Bone marrow (tissue), 2 donors: ENCODE measurements at regions not wholly inside any gene's neighbourhood (a gene's known extent, or its start where the extent isn't known, plus 50 kb on each side); places are given as distances from the start of the nearest gene placed in this dataset.

Experiments used
- DNase-seq, 2 donors: peaks; one replicate each; lab custom pipeline; 2025; lab: John Stamatoyannopoulos, UW

DNA sequence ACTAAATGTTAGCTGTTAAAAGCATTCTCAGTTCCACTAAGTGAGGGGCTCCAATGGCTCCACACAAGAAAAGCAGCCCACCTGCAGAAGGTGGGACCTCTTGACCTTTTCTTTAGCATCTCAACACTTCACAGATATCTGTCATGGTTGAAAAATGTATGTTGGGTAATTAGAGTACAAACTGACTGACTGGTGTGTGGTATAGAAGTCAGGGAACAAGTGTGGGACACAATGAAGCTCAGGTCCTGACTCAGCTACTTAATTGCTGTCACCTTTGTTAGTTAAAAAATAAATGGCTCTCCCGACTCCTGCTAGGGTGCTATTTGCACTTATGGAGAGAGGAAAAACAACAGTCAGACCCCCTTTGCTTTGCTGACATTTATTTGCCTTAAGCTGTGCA is 299.0 kb downstream of the TTC6 start:
- no peak for DNase-seq

DNA sequence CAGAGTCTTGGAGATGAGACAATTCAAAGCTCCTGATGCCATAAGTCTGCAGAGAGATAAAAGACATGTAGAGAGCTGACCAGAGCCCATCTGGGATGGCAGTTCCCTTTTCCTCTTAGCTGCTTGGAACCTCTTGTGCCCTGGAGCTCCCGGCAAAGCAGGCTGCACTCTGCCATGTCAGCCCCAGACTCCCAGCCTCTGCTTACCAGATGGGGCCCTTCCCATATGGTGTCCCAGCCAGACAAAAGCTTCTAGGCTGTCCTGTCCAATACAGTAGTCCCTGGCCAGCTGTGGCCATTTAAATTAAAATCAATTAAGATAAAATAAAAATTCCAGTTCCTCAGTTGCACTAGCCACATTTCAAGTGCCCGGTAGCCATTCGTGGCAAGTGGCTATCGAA is 303.9 kb downstream of the TTC6 start:
- DNase-seq = no peak

DNA sequence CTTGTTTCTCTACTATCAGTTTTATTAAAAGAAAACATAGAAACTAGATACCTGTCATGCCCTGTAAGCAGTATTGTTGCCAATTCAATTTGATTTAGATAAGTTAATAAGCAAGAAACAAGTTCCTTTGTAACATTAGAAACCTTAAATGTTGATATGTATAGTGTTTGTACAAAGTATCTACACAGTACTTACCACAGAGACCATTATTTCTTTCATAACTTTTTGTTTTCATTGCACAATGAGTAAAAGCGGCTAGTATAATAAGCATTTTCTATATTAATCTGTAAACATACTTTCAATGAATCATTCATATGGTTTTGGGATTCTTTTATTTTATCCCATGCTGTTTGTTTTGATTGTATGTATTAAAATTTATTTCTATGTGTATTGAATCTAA is 305.1 kb downstream of the TTC6 start:
- DNase-seq = no peak

DNA sequence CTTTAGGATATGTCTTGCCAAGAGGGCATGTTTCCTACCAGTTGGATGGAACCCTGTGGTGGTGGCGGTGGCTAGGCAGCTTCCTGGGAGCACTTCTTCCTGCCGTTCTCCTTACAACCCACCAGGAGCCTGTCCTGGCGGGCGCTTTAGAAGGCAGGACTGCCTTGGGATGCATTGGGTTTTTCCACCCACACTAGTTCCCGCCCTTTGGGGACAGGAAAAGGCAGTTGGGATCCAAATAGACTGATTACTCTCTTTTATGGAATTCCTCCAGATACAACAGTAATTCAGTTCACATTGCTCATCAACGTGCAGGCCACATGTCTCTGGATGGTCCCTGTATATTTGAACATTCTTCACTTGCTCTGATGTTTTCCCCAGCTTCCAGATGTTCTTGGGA is 305.7 kb upstream of the SSTR1 start:
- DNase-seq = no peak

DNA sequence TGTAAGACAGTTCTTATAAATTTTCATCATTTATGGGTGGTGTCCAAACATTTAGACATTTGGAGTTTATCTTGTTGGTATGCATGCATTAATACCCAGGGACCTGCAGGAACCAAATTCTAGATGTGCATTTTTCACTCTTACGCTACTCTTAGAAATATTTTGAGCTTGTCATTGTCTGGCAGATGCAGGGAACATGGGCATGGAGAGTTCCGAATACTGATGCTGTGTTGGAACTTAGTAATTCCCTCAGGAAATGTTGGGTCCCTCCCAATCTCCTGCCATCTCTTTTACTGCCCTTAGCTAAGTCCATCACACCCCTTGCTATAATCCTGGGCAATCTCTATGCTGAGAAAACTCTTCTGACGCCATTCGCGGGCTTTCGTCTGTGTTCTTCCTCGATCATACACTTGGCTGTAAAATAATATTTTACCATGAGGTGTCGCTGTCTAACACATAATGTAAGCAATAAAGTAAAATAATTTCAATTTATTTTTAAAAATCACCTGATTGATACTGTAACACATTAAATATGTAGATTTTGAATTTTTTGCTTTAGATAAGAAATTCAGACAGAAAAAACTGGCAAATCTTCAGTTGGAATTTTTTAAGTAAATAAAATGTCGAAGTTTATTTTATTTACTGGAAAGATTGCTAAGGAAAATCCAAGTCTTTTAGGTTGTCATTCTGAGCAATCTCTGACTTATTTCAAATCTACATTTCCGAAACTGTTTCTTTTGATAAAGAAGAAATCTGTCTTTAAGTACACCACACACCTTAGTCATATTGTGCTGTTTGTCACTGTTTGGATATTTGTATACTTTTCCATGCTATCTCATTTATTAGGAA is 304.1 kb upstream of the SSTR1 start:
- no peak for DNase-seq

DNA sequence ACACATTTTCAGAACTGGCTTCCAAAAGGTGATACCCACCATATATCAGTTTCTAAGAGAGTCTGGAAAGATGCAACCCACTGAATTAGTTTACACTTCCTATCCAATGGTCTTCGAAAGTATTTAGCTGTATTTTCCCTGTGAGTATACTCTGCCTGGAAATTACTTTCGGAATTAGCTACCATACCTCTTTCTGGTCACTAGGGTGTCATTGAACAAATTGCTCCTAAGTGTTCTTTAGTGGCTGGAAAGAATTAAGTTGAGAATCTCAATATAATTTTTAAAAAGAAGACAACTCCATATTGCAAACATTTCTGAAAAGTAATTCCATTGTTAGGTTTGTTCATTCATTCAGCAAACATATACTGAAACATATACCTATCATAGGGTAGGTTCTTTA is 283.1 kb upstream of the SSTR1 start:
- no peak for DNase-seq

DNA sequence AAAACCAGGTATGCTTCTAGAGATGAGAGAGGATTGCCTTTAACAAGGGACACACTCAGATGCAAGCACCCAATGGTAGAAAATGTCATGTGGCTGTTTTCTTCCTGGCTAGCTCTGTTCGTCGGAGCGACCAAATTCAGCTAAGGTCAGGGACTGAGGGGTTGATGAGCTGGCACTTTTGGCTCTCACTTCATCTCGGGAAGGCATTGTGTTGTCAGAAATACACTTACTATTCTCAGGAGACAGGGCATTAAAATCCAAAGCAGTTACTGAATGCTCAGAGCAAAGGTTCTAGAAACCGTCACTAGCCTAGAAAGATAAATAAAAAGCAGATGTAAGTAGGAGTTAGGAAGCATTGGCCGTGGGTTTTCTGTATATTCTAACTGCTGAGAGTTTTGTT is 275.7 kb upstream of the SSTR1 start:
- DNase-seq = no peak

DNA sequence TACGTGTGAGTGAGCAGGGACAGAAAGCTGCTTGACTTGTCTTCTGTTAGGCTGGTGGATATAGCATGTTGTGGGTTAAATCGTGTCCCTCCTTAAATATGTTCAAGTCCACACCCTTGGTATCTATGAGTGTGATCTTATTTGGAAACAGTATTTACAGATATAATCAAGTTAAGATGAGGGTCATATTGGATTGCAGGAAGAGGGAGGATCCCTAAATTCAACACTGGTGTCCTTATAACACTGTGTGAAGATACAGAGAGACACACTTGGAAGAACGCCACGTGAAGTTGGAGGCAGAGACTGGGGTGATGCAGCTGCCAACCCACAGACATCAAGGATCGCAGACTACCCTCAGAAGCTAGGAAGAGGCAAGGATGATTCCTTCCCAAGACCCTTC is 275.2 kb upstream of the SSTR1 start:
- no peak for DNase-seq

DNA sequence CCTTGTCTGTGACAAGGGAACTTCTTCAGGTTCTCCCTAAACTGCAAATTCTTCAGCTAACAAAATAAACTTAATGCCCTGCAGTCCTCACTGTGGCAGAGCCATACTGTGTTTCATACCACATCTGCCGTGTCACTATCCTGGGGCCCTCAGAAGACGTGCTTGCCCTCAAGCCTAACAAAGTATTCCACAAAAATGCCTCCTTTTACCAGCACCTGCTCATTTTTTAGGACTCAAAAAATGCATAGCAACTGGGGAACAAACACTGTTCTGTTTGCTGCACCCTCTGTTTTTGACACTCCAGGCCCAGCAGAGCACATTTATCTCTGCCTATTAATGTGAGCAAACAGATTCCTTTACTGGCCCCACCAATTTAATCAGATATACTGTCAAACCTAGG is 270.7 kb upstream of the SSTR1 start:
- DNase-seq = no peak

DNA sequence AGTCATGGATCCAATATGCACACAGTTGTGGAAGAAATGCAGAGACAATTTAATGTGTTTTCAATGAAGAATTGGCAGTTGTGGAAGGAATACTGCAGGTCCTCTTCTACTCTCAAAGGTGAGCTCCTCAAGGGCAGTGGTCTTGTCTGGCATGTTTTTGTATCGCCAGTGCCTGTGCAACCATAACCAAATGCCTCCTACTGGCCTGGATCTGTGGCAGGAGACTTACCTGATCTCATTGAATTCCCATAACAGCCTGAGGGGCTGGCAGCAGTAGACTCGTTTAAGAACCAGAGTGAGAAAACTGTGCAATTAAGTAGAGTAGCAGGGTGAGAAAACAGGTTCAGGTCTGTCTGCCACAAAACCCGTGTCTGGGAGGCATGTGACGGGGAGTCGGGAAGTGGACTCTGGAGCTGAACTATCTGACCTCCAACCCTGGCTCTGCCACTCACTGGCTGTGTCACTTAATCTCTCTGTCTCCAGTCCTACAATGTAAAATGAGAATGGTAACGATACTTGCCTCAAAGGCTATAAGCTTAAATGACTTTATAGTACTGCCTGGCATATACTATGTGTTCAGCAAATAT is 268.2 kb upstream of the SSTR1 start:
- no peak for DNase-seq

DNA sequence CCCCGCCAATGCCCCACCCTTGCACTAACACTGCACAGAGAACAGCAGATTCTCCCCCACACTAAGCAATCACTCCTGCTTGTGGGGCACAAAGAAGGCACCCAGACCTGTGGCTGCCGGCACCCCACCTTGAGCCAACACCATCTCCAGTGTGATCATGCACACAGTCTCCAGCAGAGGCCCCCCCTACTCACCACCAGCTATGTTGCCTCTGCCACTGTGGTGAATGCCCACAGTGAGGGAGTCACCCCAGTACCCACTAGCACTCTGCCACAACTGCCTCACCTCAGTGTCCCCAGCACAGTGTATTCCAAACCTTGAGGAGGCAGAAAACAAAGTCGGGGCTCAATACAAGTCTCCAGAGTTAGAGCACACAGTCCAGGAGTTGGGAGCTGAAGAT is 261.7 kb upstream of the SSTR1 start:
- DNase-seq = no peak

DNA sequence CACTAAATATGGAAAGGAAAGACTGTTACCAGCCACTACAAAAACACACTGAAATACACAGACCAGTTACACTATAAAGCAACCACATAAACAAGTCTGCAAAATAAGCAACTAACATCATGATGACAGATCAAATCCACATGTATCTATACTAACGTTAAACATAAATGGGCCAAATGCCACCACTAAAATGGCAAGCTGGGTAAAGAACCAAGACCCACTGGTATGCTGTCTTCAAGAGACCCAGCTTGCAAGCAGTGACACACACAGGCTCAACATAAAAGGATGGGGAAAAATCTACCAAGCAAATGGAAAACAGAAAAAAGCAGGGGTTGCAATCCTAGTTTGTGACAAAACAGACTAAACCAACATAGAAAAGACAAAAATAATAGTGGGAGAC is 260.9 kb upstream of the SSTR1 start:
- DNase-seq = no peak

DNA sequence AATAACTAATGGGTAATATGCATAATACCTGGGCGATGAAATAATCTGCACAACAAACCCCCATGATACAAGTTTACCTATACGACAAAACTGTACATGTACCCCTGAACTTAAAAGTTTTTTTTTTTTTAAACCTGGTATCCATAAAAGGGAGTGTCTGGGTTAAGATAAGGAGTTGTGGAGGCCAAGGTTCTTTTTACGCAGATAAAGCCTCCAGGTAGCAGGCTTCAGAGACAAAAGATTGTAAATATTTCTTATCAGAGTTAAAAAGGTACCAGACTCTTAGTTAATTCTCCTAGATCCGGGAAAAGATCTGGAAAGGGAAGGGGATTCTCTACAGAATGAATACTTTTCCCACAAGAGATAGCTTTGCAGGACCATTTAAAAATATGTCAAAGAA is 259.4 kb upstream of the SSTR1 start:
- DNase-seq = no peak

DNA sequence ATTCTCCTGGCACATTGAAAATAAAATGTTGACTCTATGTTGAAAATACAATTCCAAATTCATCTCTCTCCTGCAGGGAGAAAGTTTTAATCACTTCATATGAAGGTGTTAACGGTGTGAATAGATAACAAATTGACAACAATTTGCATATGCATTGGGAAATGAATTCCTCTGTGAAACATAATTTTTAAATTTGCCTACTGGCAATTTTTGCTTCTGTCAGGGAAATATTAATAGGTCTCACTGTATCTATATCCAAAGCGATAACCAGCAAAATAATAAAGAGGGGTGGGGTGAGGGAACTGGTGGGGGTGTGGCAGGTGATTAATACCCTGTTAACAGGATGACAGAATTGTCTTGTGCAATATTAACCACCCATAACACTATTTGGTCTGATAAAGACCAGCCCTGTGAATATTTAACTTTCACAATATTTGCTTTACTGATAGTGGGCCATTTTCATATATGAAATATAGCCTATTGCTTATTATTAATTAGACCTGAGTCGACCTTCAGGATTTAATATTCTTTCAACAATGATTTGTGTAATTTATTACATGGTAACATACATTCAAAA is 239.0 kb upstream of the SSTR1 start:
- no peak for DNase-seq

DNA sequence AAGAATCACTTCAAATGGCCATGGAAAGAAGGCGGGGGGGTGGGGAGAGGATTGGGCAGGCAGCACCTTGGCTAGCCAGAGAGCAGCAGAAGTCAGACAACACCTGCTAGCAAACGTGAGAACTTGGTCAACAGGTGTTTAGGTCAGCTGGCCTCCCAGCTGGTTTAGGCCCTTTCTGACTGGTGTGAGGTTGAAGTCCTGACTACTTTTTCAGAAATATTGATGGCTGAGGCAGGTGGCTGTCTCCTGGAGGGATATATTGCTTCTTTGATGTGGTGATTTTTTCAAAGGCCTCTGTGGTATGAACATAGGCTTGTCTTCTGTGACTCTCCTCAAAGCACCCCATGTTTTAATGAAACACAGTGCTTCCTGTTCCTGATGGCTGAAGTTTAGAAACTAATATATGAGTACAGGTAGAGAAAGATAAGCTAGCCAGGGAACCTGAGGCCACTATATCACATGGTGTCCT is 238.2 kb upstream of the SSTR1 start:
- DNase-seq = no peak

DNA sequence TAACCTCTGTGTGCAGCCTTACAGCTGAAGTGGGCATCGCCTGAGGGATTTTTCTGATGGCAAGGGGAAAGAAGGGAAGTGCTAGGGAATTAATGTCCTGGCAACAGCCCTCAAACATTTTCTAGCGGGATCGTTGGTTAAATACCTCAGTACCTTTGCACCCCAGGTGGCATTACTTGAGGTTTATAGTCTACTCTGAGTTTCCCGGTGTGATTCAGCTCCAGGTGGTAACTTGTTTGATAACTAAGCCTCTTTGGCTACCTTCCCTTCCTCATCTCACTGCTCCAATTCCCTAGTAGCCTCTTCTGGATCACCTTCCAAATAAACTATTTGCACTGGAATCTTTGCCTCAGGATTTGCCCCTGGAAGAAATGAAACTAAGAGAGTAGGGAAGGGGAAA is 237.0 kb upstream of the SSTR1 start:
- DNase-seq = no peak

DNA sequence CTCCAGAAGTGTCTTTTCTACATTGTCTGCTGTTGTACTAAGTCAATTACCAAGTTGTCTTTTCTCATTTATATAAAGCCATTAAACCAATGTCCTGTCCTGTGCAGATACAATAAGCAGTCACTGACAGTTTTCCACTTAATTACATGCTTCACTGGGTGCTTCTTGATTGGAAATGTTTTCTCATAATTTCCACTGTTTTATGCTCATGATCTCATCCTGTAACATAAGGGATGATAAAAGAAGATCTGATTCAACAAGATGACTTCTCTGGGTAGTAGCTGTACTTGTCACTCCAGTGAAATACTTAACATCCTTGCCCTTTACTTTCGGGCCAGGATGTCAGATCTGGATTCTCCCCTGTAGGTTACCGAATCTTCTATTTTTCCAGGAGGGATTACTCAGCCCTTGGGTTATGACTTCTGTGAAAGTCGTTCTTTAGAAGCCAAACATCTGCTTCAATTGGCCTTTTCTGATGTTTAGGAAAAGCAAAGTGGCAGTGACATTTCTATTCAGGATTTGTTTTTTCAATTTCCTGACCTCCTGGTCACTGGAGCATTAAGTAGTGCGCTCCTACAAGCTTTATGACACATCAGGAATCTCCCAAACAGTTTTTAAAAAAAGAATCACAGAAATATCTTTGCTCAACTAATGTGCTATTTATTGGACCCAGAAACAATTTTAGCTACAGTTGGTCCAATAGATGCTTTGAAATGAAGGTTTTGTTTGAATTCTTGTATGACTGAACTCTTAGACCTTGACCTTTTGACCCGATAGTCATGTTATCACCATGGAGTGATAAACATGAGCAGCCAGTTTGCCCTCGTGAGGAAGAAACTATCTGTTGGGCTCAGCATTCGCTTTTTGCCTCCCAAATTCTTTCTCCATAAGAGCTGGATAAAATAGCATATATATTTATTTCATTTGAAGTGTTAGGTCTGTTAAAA is 234.5 kb upstream of the SSTR1 start:
- DNase-seq = no peak

DNA sequence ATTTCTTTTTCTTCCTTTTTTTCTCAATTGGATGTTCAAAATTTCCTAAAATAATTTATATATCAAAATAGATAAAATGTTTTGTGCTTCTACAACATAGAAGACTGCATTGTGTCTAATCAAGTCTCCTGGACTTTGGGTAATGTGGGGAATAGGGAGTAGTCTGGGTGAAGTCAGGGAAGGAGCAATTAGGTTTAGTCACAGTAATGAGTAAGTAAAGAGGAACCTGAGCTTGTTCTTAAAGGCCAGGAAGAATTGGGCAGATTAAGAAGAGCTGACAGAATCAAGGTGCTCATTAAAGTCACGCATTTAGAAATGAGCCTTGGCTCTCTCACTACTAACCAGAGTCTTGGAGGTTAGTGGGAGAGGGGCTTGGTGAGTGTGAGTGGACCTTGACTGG is 233.3 kb upstream of the SSTR1 start:
- DNase-seq = no peak

DNA sequence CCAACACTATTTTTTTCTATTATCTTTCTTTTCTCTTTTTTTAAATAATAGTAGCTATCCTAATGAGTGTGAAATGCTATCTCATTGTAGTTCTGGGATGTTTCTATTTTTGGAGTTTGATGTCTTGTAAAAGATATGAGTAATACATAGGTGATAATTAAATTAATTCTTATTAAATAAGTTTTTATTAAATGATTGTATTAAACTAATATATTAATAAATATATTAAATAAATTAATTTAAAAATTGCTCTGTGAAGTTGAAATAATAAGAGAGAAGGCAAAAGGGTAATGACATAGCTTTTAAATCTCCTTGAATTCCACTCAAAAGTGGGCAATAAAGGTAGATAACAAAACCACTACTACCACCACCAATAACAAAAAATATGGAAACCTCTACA is 230.2 kb upstream of the SSTR1 start:
- DNase-seq = no peak

DNA sequence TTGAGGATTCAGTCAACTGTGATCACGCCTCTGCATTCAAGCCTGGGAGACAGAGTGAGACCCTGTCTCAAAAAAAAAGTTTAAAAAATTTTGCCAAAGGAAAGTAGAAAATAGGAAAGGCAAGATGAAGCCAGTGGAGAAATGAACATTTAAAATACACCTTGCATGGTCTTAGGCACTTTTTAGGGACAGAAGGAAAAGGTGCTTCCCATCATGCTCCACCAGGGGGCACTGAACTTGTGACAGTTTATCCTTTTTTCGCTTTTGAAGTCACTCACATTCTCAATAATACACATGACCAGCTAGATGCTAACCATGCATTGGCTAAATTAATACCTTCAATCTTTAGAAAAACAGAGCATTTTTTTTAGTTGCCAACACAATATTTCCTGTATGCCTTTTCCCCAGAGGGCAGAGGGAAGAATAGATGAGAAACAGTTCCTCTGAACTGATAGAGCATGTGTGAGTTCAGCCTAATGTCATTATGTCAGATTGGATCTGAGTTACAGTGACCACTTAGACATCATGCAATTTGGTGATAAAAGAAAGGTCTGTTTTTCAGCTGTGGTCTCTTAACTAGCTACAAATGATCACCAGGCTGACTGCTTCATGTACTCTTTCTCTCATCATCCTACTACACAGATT is 221.8 kb upstream of the SSTR1 start:
- DNase-seq = no peak

DNA sequence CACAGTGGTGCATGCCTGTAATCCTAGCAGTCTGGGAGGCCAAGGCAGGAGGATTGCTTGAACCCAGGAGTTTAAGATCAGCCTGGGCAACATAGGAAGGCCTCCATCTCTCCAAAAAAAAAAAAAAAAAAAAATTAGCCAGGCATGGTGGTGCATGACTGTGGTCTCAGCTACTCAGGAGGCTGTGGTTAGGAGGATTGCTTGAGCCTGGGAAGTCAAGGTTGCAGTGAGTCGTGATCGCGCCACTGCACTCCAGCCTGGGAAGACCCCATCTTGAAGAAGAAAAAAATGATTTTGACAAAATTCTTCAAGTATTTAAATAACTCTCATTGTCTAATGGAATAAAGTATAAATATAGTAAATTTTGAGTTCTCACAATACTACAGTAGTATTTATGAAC is 219.2 kb upstream of the SSTR1 start:
- no peak for DNase-seq

DNA sequence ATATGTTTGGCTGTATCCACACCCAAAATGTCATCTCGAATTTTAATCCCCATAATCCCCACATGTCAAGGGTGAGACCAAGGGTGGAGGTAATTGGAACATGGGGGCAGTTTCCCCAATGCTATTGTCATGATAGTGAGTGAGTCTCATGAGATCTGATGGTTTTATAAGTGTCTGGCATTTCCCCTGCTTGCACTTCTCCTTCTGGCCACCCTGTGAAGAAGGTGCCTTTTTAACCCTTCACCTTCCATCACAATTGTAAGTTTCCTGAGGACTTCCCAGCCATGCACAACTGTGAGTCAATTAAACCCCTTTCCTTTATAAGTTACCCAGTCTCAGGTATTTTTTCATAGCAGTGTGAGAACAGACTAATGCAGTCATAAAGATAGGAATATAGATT is 216.7 kb upstream of the SSTR1 start:
- DNase-seq = no peak
